AG08395 (cell line): ENCODE measurements at regions not wholly inside any gene's neighbourhood (a gene's known extent, or its start where the extent isn't known, plus 50 kb on each side); places are given as distances from the start of the nearest gene placed in this dataset.

Experiments used
- DNase-seq: peaks from one replicate; pipeline ENCODE4 v3.0.0; 2012; ENCODE audit warnings: mixed read lengths, low spot score

- no peak for DNase-seq
Measured at GRCh38 chr7:88495881-88496725, 189.4 kb upstream of the STEAP4 start.

- no peak for DNase-seq
Measured at GRCh38 chr7:88492153-88492552, 185.5 kb upstream of the STEAP4 start.

GRCh38 chr7:88490874-88491273 is 184.2 kb upstream of the STEAP4 start:
- DNase-seq, result no peak

DNA sequence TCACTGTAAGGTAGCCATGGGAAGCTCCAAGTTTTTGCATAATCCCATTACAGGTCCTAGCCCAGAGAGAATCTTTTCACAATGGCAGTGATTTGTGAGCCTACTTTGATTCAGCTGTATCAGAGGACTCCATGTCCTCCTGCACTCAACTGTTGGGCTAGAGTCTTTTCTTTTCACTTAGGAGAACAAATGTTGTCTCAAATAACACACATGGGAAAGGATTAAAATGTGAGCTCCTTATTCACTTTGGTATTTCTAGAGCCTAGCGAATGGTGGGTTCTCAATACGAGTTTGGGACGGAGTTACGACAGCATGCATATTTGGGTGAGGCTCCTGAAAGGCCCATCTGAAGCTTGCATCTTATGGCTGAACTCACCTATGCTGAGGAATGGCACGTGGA is 183.5 kb upstream of the STEAP4 start:
- DNase-seq, result no peak

DNA sequence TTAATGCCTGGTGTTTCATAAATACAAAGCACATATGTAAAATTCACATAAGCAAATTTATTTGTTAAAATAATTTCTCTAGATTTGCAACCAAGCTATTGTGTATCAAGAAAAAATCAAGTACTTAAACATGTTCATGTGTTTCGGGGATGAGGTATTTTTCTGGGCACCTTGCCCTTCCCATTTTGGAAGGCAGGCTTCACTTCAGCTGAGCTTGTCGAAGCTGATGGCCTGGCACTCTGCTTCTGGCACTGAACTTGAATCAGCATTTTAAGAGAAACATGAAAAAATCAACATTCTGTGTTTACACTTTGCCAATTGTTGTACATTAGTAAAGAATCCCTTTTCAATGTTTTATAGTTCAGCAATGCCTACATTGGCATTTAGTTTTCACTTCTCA is 179.1 kb upstream of the STEAP4 start:
- DNase-seq, result no peak

- no peak for DNase-seq
Measured at GRCh38 chr7:88484551-88484950, 177.9 kb upstream of the STEAP4 start.

DNA sequence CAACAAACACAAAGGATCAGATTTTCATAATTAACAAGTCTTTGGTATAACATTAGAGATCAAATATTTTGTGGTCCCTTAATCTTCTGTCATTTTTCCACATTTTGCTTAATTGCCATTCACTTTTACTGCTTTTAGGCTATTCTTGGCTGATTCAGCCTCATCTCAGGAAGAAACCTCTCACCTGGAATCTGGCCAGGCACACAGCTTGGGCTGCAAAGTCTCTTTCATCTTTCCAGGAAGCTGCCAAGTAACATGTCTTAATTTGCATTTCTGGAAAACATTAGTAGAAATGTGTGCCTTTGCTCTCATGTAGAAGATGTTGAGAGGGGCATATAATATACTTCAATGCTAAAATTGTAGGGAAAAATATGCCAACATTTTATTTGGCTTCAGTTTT is 174.2 kb upstream of the STEAP4 start:
- DNase-seq, result no peak

GRCh38 chr7:88480271-88480670 is 173.6 kb upstream of the STEAP4 start:
- no peak for DNase-seq

DNA sequence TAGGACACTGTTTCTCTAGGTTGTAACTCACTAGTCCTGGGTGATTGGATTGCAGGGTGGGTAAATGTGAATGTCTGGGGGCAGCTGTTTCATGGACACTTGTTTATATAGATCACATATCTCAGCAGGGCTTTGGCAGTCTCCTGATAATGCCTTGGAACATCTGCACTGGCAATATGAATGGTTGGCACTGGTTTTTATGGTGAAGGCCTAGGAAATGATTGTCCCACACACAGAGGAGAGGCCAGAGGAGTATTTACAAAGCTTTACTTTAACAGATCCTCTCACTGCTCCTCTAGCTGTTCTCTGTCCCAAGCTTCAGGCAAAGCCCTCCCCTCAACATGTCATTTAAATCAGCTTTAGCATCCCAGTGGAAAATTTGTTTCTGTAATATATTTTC is 171.3 kb upstream of the STEAP4 start:
- DNase-seq, result no peak

DNA sequence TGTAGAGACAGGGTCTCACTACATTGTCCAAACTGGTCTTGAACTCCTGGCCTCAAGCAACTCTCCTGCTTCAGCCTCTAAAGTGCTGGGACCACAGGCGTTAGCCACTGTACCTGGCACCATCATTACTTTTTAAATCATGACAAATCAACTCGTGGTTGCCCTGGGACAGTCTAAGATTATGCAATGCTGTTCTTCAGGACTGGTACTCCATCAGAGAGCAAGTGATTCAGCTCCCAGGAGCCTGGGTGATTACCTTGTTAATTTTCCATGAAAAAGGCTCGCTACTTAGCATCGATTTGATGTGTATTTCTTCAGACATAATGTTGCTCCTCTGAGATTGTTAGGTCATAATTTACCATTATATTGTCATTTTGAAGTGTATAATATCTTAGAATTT is 158.9 kb upstream of the STEAP4 start:
- DNase-seq, result no peak

- no peak for DNase-seq
Measured at GRCh38 chr7:88462799-88463198, 156.1 kb upstream of the STEAP4 start.

DNA sequence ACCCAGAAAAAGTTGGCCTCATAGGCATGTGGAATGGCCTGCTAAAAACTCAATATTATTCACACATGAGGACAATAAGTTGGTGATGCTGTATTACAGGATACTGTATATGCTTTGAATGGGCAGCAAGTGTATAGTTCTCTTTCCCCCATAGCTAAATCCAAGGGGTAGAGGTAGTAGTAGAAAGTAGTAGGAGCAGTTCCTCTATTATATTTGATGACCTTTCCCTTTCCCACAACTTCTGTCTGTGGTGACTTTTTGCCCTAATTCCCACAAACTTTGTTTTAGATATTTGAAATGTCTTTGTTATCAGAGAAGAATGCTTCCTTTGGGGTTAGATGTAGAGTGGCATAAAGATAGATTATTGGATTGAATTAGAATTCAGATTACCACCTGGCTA is 154.0 kb upstream of the STEAP4 start:
- DNase-seq, result no peak

- no peak for DNase-seq
Measured at GRCh38 chr7:88458946-88459345, 152.3 kb upstream of the STEAP4 start.

GRCh38 chr7:88458279-88458678 is 151.6 kb upstream of the STEAP4 start:
- no peak for DNase-seq

- no peak for DNase-seq
Measured at GRCh38 chr7:88457320-88457719, 150.6 kb upstream of the STEAP4 start.

DNA sequence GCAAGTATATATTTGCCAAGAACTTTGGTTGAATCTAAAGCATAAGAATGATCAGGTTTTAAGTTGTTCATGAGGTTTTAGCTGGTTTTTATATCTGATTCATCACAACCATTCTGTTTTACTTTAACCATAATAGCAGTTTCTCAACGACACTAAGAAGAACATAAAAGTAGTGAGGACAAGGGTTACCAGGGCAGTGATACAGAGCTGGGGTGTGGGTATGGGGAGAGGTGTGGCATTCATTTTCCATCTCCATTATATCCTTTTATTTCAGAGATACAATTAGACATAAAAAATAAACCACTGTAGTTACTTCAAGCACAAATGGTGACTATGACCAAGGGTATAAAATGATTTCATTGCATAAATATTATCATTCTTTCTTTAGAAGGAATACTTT is 149.8 kb upstream of the STEAP4 start:
- no peak for DNase-seq

DNA sequence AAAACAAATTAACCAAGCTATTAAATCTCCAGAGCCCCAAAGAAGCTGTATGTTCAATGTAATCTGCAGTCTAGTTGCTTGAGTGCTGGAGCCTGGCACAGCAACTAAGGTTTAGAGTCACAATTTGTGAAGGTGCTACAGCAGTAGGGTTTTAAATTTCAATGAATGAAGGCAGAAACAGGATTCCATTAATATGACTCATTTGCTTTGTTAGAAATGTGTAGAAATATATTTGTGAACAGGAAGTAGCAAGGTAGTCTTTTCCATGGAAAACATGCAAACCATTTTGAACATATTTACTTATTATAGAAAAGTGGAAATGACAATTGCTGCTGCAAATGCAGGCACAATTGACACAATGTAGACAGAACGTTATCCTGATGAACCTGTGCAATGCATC is 149.0 kb upstream of the STEAP4 start:
- DNase-seq, result no peak

- DNase-seq, result no peak
Measured at GRCh38 chr7:88452646-88453045, 146.0 kb upstream of the STEAP4 start.

- DNase-seq, result no peak
Measured at GRCh38 chr7:88450874-88451273, 144.2 kb upstream of the STEAP4 start.

- no peak for DNase-seq
Measured at GRCh38 chr7:88449410-88449809, 142.7 kb upstream of the STEAP4 start.

DNA sequence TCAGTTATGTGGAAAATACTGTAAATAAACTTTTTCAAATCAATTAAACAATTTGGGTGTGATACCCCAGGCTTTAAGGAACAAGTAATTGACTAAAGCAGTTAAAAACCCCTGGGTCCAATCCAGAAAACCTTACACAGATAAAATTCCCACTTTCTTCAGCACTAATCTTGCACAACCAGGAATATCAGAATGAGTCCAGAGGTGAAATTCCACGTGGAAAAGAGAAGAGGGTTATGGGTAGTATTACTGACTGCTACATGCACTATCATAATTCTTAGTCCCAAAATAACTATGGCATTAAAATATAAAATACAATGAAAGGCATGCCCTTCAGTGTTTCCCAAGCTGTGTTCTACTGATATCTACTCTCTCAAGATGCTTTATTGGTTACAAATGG is 135.7 kb upstream of the STEAP4 start:
- DNase-seq, result no peak

- DNase-seq, result no peak
Measured at GRCh38 chr7:88437132-88437531, 130.4 kb upstream of the STEAP4 start.

DNA sequence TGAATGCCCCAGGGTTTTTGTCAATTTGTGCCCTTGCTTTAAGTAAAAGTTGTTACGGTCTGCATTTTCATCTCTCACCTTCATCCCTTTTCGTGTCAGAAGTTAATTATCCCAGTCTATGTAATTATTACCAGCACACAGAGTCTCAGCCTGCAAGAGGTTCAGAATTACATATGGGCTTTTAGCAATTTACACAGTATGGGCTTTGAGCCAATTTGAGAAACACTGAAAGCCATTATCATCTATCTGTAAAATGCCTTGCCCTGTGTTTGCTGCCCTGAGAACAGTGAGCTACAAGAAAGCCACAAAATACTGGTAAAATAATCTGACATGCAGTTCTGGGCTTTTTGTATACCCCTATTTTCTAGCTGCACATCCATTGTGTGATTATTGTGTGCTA is 125.6 kb upstream of the STEAP4 start:
- DNase-seq, result no peak

GRCh38 chr7:88431882-88432281 is 125.2 kb upstream of the STEAP4 start:
- DNase-seq, result no peak
